ENCODE measurements at regions not wholly inside any gene's neighbourhood (a gene's known extent, or its start where the extent isn't known, plus 50 kb on each side); places are given as distances from the start of the nearest gene placed in this dataset.
"Not testable (repeated sequence)": the region's sequence is repeated elsewhere in the genome, so short reads cannot be mapped to it uniquely, and the experiment has no call there.

DNA sequence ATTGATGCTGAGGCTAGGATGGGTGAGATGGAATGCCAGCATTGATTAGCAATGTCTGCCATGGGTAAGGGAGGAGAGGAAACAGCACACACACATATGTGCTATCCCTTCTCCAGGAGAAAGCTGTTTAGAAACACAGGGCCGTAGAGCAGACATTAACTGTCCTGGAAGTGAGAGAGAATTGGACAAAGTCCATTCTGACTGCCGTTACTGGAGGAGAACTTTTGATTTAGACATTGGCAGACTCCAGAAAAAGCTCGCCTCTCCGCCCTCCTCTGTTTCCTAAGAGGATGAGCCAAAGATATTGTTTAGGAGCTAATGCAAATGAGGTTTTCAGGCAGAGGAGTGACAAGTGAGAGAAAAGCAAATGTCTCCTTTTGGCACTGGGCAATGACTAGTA, 237.0 kb downstream of the HAPSTR1 start:
- intact Hi-C loops (cut with micrococcal nuclease) = no loop called here
- ATAC-seq = no peak
- no peak for DNase-seq

GRCh38 chr16:9330095-9330494, 238.7 kb downstream of the HAPSTR1 start:
- ATAC-seq (no peak), DNase-seq (no peak)
- intact Hi-C loops (cut with micrococcal nuclease) = no loop called here

DNA sequence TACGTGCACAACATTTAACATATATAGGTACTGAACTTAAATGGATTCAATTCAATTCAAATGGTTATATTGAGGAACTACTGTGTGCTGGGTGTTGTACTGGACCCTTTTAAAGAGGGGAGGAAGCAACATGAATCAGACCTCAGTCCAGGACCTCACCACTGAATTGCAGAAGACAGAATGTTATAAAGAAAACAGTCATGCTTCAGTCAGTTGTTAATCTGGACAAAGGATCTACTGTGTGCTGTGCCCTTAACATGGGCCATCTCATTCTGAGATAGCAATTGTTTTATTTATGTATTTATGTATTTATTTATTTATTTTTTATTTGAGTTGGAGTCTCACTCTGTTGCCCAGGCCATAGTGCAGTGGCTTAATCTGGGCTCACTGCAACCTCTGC, 240.1 kb downstream of the HAPSTR1 start:
- DNase-seq = no peak

DNA sequence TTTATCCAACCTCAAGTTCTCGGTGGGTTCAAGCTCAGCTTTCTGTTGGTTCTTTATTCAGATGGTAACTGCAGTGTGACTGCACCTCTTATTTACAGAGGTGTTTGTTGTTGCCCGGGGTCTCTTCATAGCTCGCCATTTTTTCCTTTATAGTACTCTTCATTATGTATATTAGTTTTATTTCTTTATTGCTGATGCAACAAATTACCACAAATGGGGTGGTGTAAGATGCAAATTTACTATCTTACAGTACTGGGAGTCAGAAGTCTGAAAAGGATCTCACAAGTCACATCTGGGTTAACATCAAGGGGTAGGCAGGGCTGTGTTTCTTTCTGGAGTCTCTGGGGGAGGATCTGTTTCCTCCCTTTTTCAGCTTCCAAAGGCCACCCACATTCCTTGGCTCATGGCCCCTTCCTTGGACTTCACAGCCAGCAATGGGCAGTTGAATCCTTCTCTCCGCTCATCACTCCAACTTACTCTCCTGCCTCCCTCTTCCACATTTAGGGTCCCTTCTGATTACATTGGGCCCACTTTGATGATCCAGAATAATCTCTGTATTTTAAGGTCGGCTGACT, 241.2 kb downstream of the HAPSTR1 start:
- ATAC-seq (no peak), DNase-seq (no peak)
- intact Hi-C loops (cut with micrococcal nuclease) = no loop called here

More for the DNA sequence above, 240.1 kb downstream of the HAPSTR1 start:
- intact Hi-C loops (cut with micrococcal nuclease) = no loop called here
- ATAC-seq = no peak

DNA sequence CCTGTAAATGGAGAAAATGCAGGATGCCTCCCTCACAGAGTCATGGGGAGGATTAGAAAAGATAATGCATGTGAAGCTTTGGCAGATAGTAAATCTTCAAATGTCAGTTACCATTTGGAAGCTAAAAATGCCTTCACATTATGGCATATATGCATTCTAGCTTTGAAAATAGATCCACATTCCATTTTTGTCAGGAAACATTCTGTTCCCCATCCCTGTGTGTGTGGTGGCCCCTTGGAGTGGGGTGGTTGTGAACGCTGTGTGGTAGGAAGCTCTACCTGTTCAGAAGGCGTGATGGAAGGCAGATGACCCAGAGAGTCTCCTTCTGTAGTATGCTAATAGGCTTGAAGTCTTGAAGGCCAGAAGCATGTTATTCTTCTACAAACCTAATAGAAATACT, 242.0 kb downstream of the HAPSTR1 start:
- no peak for ATAC-seq
- DNase-seq = no peak
- intact Hi-C loops (cut with micrococcal nuclease) = no loop called here

DNA sequence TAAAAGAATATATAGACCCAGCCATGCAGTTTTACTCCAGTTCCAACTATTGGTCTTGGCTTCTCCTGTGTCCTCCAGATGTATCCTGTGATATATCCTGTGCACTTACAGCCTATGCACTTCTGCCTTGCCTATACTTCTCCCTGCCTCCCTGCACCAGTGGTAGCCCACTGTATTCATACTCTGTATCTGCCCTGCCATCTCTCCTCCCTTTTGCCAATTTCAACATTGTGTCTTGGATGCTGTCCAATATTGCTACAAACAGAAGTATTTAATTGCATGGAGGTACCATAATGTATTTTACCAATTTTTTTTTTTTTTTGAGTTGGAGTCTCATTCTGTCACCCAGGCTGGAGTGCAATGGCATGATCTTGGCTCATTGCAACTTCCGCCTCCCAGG, 242.7 kb downstream of the HAPSTR1 start:
- no peak for ATAC-seq
- DNase-seq = no peak
- intact Hi-C loops (cut with micrococcal nuclease) = no loop called here

DNA sequence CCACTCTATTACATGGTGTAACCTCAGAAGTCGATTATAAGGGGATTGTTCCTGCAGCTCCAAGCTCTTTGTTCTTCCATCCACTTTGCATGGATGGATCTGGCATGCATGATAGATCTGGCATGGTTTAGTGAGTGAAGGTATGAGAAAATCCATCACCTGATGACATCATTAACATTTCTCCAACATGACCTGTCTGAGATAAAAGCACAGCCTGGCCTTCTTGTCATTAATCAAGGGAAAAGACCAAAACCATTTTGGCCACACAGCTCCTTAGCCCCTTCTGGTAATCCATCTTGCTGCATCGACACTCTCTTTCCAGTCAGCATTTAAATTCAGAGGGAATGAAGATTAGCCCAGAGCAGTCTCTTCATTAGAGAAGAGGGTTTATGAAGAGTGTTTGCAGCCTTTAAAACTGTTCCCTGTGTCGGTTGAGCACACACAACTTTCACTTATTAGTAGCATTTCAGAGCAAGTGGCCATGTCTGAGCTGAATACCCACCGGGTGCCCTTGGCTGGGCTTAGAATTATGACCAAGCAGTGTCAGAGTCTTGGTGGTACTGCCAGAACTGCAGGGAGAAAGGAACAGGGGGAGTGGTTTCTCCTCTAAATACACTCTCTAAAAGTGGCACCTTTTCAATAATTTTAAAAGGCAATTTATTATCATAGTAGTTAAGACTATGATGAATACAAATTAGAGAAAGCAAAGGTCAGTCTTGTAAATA, 246.0 kb downstream of the HAPSTR1 start:
- no peak for DNase-seq
- intact Hi-C loops (cut with micrococcal nuclease) = no loop called here
- ATAC-seq = peak; percentile 26

DNA sequence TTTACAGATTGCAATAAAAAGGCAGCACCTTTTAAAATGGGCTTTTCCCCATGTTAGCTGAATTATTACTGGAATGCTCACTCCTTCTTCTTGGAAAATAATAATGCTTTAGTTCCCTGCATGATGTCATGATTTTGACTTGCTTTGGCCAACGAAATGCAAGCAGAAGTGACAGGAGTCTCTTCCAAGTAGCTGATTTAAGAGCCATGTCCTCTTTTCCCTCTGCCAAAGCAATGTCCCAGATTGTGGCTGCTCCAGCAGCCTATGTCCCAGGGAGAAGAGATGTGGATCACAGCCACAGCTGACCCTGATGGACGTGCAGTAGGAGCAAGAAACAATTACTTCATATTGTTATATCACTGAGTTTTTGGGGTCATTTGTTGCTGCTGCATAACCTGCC, 246.6 kb downstream of the HAPSTR1 start:
- no peak for DNase-seq
- intact Hi-C loops (cut with micrococcal nuclease) = no loop called here
- ATAC-seq = peak; percentile 53

DNA sequence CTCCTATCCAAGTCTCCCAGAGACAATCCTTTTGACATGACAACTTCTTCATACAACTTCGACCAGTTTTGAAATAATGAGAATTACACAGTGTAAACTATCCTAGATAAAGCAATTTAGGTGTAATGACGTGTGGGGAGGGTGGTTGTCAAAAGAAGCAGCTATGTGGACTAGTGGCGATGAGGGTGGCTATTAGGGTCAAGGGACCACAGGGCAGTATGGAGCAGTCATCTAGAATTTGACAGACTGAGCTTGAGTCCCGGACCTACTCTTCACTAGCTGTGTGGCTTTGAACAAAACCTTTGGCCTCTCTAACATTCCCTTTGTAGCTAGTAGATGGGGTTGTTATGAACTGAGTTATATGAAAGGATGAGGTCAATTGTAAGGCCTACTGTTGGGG, 247.1 kb downstream of the HAPSTR1 start:
- no peak for ATAC-seq
- DNase-seq = no peak
- intact Hi-C loops (cut with micrococcal nuclease) = no loop called here

GRCh38 chr16:9340526-9341256, 249.2 kb downstream of the HAPSTR1 start:
- no peak for DNase-seq
- ATAC-seq = no peak
- intact Hi-C loops (cut with micrococcal nuclease) = no loop called here

GRCh38 chr16:9343276-9343675, 251.8 kb downstream of the HAPSTR1 start:
- ATAC-seq (no peak), DNase-seq (no peak)
- intact Hi-C loops (cut with micrococcal nuclease) = no loop called here

- DNase-seq (no peak), ATAC-seq (no peak)
- intact Hi-C loops (cut with micrococcal nuclease) = no loop called here
Measured at GRCh38 chr16:9344508-9344907, 253.1 kb downstream of the HAPSTR1 start.

DNA sequence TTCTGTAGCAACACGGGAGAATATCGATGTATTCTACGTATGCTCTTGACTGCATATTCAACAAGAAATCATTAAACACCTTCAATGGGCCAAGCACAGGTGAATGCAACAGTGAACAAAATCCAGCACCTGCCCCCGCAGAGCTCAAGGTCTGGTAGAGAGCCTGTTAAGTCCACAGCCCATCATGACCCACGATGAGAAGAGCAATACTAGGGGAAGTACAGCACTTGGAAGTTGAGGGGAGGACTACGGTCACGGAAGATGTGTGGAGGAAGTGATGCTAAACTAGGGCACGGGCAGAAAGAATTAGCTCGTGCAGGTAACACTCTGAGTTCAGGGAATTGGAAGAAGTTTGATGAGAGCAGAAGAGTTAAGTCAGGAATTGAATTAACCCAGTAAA, 253.6 kb downstream of the HAPSTR1 start:
- ATAC-seq (no peak), DNase-seq (no peak)
- intact Hi-C loops (cut with micrococcal nuclease) = no loop called here

- intact Hi-C loops (cut with micrococcal nuclease) = no loop called here
- no peak for DNase-seq
- no peak for ATAC-seq
Measured at GRCh38 chr16:9345880-9346279, 254.4 kb downstream of the HAPSTR1 start.

GRCh38 chr16:9348912-9349311, 257.5 kb downstream of the HAPSTR1 start:
- intact Hi-C loops (cut with micrococcal nuclease) = no loop called here
- no peak for ATAC-seq
- DNase-seq = no peak

DNA sequence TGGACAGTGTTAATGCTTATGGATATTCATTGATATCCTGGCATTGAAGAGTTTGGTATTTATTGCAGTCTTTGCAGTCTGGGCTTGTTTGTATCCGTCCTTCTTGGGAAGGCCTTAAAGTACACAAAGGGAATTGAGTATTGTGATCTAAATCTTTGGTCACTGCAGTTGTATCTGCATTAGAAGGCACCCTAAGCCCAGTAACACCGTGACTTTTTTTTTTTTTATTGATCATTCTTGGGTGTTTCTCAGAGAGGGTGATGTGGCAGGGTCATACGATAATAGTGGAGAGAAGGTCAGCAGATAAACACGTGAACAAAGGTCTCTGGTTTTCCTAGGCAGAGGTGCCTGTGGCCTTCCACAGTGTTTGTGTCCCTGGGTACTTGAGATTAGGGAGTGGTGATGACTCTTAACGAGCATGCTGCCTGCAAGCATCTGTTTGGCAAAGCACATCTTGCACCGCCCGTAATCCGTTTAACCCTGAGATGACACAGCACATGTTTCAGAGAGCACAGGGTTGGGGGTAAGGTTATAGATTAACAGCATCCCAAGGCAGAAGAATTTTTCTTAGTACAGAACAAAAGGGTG, 258.0 kb downstream of the HAPSTR1 start:
- intact Hi-C loops (cut with micrococcal nuclease); DNase-seq; ATAC-seq: not testable (repeated sequence)

- ATAC-seq; DNase-seq; intact Hi-C loops (cut with micrococcal nuclease): not testable (repeated sequence)
Measured at GRCh38 chr16:9350119-9350799, 258.8 kb downstream of the HAPSTR1 start.

GRCh38 chr16:9351440-9351839, 260.0 kb downstream of the HAPSTR1 start:
- intact Hi-C loops (cut with micrococcal nuclease) = no loop called here
- DNase-seq (no peak), ATAC-seq (no peak)

- DNase-seq = peak; percentile 62
Measured at GRCh38 chr16:9351841-9352434, 260.5 kb downstream of the HAPSTR1 start.

More at GRCh38 chr16:9351841-9352434, 260.5 kb downstream of the HAPSTR1 start:
- ATAC-seq = peak; percentile 96
- intact Hi-C loops (cut with micrococcal nuclease) = no loop called here
